Mammary epithelial cell (primary cell): ENCODE measurements at regions not wholly inside any gene's neighbourhood (a gene's known extent, or its start where the extent isn't known, plus 50 kb on each side); places are given as distances from the start of the nearest gene placed in this dataset.

ENCODE experiments used
- CTCF ChIP-seq, 2 donors: IDR thresholded peaks in 1 of 2; conservative IDR thresholded peaks in 1 of 2; 2 replicates each; pipeline ENCODE4 v1.5.1; 2011 to 2012; ENCODE audit warnings: inconsistent platforms in 2 of 2, low read length in 2 of 2, mild to moderate bottlenecking in 2 of 2, control low read depth in 1 of 2, low read depth in 1 of 2; ENCODE audit not compliant: insufficient read depth in 1 of 2; ENCODE audit errors: extremely low read depth in 1 of 2
- EZH2 ChIP-seq: IDR thresholded peaks from 2 replicates; pipeline ENCODE4 v1.6.1; 2012; ENCODE audit warnings: low read length, inconsistent platforms, borderline replicate concordance

DNA sequence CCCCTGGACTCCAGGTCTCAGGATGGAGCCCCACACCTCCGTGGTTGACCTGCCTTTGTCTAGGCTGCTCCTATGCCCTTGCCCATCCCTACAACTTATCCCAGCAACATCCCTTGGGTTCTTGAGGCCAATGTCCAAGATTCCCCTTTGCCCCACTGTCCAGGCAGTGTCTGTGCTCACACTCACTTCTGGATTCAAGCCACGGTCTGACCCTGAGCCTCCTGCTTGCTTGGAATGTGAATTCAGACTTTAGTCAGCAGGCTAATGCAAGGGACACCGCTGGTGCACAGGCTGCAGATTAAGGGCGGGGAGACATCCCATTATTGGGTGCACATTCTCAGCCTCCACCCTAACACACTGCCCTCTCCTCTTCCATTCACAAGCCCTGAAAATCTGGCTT, 154.1 kb downstream of the WNT5A start:
- TF ChIP-seq CTCF (conservative IDR thresholded peaks at IDR 0.05 in 1 of 2, IDR thresholded peaks at IDR 0.05 in 1 of 2; ENCODE audit: extremely low read depth in 1 of 2, insufficient read depth in 1 of 2, low read depth in 1 of 2, low read length in 2 of 2) (no peak), EZH2 (no peak)
